Ovary (tissue), 3 donors: ENCODE measurements at regions not wholly inside any gene's neighbourhood (a gene's known extent, or its start where the extent isn't known, plus 50 kb on each side); places are given as distances from the start of the nearest gene placed in this dataset.

Experiments used
- CTCF ChIP-seq, 3 donors: fragments of 450-650 bp in 2 of 3; fragments of 200-600 bp in 1 of 3; IDR thresholded peaks; one replicate each; pipeline versions ENCODE4 v1.5.1 to v1.8.0; 2016 to 2022; ENCODE audit warnings: antibody characterized with exemption in 3 of 3, mild to moderate bottlenecking in 1 of 3
- EP300 ChIP-seq: sonication (generic); formaldehyde crosslinking; IDR thresholded peaks from one replicate; pipeline ENCODE4 v1.6.1; 2017; ENCODE audit warnings: antibody characterized with exemption
- donor health status: DM: no; HTN: no; CAD: no.

GRCh38 chr5:107805166-107805565, 134.4 kb upstream of the EFNA5 start:
- TF ChIP-seq CTCF (IDR thresholded peaks at IDR 0.05) = no peak
- TF ChIP-seq EP300 = no peak
